T-cell (primary cell): ENCODE measurements at regions not wholly inside any gene's neighbourhood (a gene's known extent, or its start where the extent isn't known, plus 50 kb on each side); places are given as distances from the start of the nearest gene placed in this dataset.

Experiments used
- ATAC-seq, 4 experiments: fragments of 200-7000 bp in 3 of 4; fragments of 150-1000 bp in 1 of 4; cut with Tn5 transposase; replicated peaks in 1 of 4; 1 replicate in 3 of 4; 2 replicates in 1 of 4; pipeline ENCODE4 v1.10.0; 2021; ENCODE audit warnings: moderate library complexity in 3 of 4, mild to moderate bottlenecking in 2 of 4, moderate number of reproducible peaks in 1 of 4
- CTCF ChIA-PET, 2 donors: fragments of 300-600 bp; sonication (Branson Sonifier 250); formaldehyde crosslinking; loops; one replicate each; lab custom pipeline; 2022; ENCODE audit warnings: antibody characterized with exemption in 2 of 2; lab: Charles Lee
- POLR2A ChIA-PET, 2 donors: fragments of 300-600 bp; sonication (Branson Sonifier 250); formaldehyde crosslinking; loops; one replicate each; lab custom pipeline; 2022; ENCODE audit warnings: antibody characterized with exemption in 2 of 2; lab: Charles Lee
- DNase-seq, 35 experiments: peaks; one replicate each; pipeline versions ENCODE4 v3.0.0 to v3.0.0-alpha.2; 2013 to 2023
- H3K27ac ChIP-seq: one replicate; pipeline ENCODE4 v1.5.1; 2013; ENCODE audit warnings: low read length
- H3K27me3 ChIP-seq, 2 experiments: replicated peaks in 1 of 2; 1 replicate in 1 of 2; 2 replicates in 1 of 2; pipeline versions ENCODE4 v1.6.1 to v1.7.0; 2013; ENCODE audit warnings: low read length in 1 of 2, mixed read lengths in 1 of 2; ENCODE audit not compliant: control insufficient read depth in 2 of 2, insufficient read depth in 2 of 2; ENCODE audit errors: extremely low read depth in 1 of 2
- H3K36me3 ChIP-seq, 2 donors: 1 replicate in 1 of 2; 2 replicates in 1 of 2; pipeline versions ENCODE4 v1.6.1 to v1.7.0; 2013; ENCODE audit warnings: low read length in 1 of 2; ENCODE audit not compliant: control insufficient read depth in 2 of 2, insufficient read depth in 1 of 2; ENCODE audit errors: extremely low read depth in 1 of 2
- H3K4me1 ChIP-seq, 2 experiments: 1 replicate in 1 of 2; 2 replicates in 1 of 2; pipeline versions ENCODE4 v1.6.1 to v1.7.0; 2013; ENCODE audit warnings: low read length in 2 of 2, mixed read lengths in 1 of 2; ENCODE audit not compliant: insufficient read depth in 2 of 2, control insufficient read depth in 1 of 2; ENCODE audit errors: extremely low read depth in 1 of 2
- H3K4me3 ChIP-seq, 2 donors: 1 replicate in 1 of 2; 2 replicates in 1 of 2; pipeline versions ENCODE4 v1.5.1 to v1.7.0; 2013; ENCODE audit warnings: mild to moderate bottlenecking in 2 of 2, low read length in 1 of 2, moderate library complexity in 1 of 2; ENCODE audit not compliant: control insufficient read depth in 1 of 2; ENCODE audit errors: extremely low read depth in 1 of 2
- H3K9me3 ChIP-seq: 2 replicates; pipeline ENCODE4 v1.7.0; 2013
- H3K27ac Mint-ChIP-seq, 2 donors: one replicate each; pipeline ENCODE4 v1.8.0; 2020 to 2021; ENCODE audit warnings: mild to moderate bottlenecking in 2 of 2, mixed read lengths in 2 of 2
- H3K27me3 Mint-ChIP-seq, 2 donors: one replicate each; pipeline ENCODE4 v1.8.0; 2021 to 2022; ENCODE audit warnings: mixed read lengths in 2 of 2
- H3K36me3 Mint-ChIP-seq: one replicate; pipeline ENCODE4 v1.8.0; 2021; ENCODE audit warnings: mixed read lengths
- H3K4me1 Mint-ChIP-seq, 3 donors: one replicate each; pipeline ENCODE4 v1.8.0; 2020 to 2022; ENCODE audit warnings: mixed read lengths in 3 of 3, mild to moderate bottlenecking in 1 of 3
- H3K4me3 Mint-ChIP-seq, 3 donors: one replicate each; pipeline ENCODE4 v1.8.0; 2020 to 2022; ENCODE audit warnings: mild to moderate bottlenecking in 3 of 3, mixed read lengths in 3 of 3, moderate library complexity in 3 of 3
- H3K9me3 Mint-ChIP-seq, 3 donors: one replicate each; pipeline ENCODE4 v1.8.0; 2020 to 2022; ENCODE audit warnings: mixed read lengths in 3 of 3
- WGBS: methylation state at CpG from one replicate; pipeline ENCODE4 v1.1.5; 2013; ENCODE audit warnings: missing lambda C conversion rate; ENCODE audit not compliant: insufficient coverage; 5-methylcytosine and 5-hydroxymethylcytosine counted together

DNA sequence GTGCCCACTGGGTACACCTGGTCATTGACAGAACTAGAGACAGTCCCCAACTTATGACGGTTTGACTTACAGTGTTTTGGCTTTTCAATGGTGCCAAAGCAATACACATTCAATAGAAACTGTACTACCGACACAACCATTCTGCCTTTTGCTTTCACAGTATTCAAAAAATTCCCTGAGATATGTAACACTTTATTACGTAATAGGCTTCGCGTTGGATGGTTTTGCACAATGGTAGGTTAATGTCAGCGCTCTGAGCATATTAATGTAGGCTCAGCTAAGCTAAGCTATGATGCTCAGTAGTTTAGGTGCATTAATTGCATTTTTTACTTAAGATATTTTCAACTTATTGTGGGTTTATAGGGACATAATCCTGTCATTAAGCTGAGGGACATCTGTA, 105.1 kb upstream of the B3GAT1 start:
- Histone ChIP-seq H3K27me3 (peaks cover 0 to 33% of the 10 kb centered on the region in 2 experiments), H3K4me3 (no peak overlapping the region), H3K36me3 (no peaks in the 10 kb centered on the region), H3K9me3 (no peaks in the 10 kb centered on the region), H3K4me1 (no peaks in the 10 kb centered on the region), H3K27ac (no peak overlapping the region)
- no CpG with 5 or more reads among the region's 6 CpGs for WGBS
- H3K36me3 Mint-ChIP-seq: no peaks in the 10 kb centered on the region
- DNase-seq (no peak), ATAC-seq (no peak)
- H3K27me3 Mint-ChIP-seq: peaks cover 6 to 15% of the 10 kb centered on the region in 2 donors
- ChIA-PET POLR2A (no interaction called here), CTCF (no interaction called here)
- no peak overlapping the region for H3K4me3 Mint-ChIP-seq
- no peak overlapping the region for H3K27ac Mint-ChIP-seq
- H3K9me3 Mint-ChIP-seq: no peaks in the 10 kb centered on the region
- no peaks in the 10 kb centered on the region for H3K4me1 Mint-ChIP-seq

- Histone ChIP-seq H3K27ac (no peak overlapping the region), H3K9me3 (no peaks in the 10 kb centered on the region), H3K4me3 (no peak overlapping the region), H3K4me1 (no peaks in the 10 kb centered on the region), H3K27me3 (peaks cover 0 to 27% of the 10 kb centered on the region in 2 experiments), H3K36me3 (no peaks in the 10 kb centered on the region)
- ATAC-seq (no peak), DNase-seq (peak in 1 of 35 experiments; percentile 8)
- Mint-ChIP-seq H3K36me3 (no peaks in the 10 kb centered on the region), H3K27me3 (peaks cover 4 to 17% of the 10 kb centered on the region in 2 donors), H3K4me1 (no peaks in the 10 kb centered on the region), H3K27ac (no peak overlapping the region), H3K9me3 (no peaks in the 10 kb centered on the region), H3K4me3 (no peak overlapping the region)
- POLR2A ChIA-PET: no interaction called here
- 85% methylated on average over 6 of the region's 9 CpGs for WGBS
- CTCF ChIA-PET: no interaction called here
Measured at GRCh38 chr11:134516529-134516928, 104.5 kb upstream of the B3GAT1 start.

DNA sequence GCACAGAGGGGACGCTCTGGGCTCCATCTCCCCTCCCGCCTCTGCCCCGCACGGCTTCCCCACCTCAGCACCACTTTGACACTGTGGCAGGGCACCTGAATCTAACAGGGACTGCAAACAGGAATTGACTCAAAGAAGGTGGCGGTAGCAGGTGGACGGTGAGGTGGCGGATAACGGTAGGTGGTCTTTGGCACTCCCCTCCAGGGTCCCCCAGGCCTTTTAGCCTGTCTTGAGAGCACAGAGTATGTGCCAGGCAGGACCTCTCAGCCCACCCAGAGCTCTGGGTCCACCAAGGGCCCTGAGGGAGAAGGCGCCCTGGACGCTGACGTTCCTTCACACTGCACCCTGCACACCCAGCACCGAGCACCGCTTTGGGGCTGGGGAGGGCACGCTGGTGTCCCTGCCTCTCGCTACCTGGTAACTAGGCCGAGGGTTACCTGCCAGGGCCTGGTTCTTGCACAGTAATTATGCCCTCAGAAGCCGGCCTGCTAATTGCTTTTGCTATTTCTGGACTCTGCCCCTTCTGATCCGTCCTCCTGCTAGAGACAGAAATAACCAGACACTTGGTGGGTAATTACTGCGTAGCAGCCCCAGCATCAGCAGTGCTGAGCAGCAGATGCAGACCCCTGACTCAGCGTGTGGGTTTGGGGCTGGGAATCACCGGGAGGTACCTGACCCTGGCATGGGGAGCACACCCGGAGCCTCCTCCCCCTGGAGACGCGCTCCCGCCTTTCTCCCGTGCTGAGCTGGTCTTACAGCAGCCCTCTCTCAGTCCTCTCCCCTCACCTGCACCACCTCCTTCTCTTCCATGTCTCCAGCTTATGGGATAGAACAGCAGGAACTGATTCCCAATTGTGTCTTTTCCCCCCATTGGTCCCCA, 103.3 kb upstream of the B3GAT1 start:
- H3K4me3 ChIP-seq: no peak overlapping the region
- ChIA-PET POLR2A (no interaction called here), CTCF (no interaction called here)
- H3K9me3 ChIP-seq: no peaks in the 10 kb centered on the region
- no peaks in the 10 kb centered on the region for H3K9me3 Mint-ChIP-seq
- WGBS: 84% methylated on average over 19 of the region's 26 CpGs
- H3K27me3 Mint-ChIP-seq: peaks cover 4 to 16% of the 10 kb centered on the region in 2 donors
- no peaks in the 10 kb centered on the region for H3K36me3 ChIP-seq
- H3K27ac ChIP-seq: no peak overlapping the region
- H3K36me3 Mint-ChIP-seq: no peaks in the 10 kb centered on the region
- H3K4me1 ChIP-seq: no peaks in the 10 kb centered on the region
- H3K27ac Mint-ChIP-seq: no peak overlapping the region
- peak in 1 of 35 experiments; percentile 21 for DNase-seq
- H3K4me1 Mint-ChIP-seq: no peaks in the 10 kb centered on the region
- no peak overlapping the region for H3K4me3 Mint-ChIP-seq
- ATAC-seq: no peak
- peaks cover 0 to 18% of the 10 kb centered on the region in 2 experiments for H3K27me3 ChIP-seq

- no peaks in the 10 kb centered on the region for H3K9me3 ChIP-seq
- no peak overlapping the region for H3K27ac Mint-ChIP-seq
- H3K4me3 Mint-ChIP-seq: no peak overlapping the region
- ChIA-PET CTCF (no interaction called here), POLR2A (no interaction called here)
- ATAC-seq (no peak), DNase-seq (peak in 1 of 35 experiments; percentile 21)
- H3K4me1 Mint-ChIP-seq: no peaks in the 10 kb centered on the region
- peaks cover 0 to 15% of the 10 kb centered on the region in 2 experiments for H3K27me3 ChIP-seq
- WGBS: 59% methylated on average over 6 of the region's 10 CpGs
- no peaks in the 10 kb centered on the region for H3K4me1 ChIP-seq
- no peak overlapping the region for H3K4me3 ChIP-seq
- no peaks in the 10 kb centered on the region for H3K36me3 ChIP-seq
- no peaks in the 10 kb centered on the region for H3K36me3 Mint-ChIP-seq
- H3K27me3 Mint-ChIP-seq: peaks cover 4 to 16% of the 10 kb centered on the region in 2 donors
- H3K9me3 Mint-ChIP-seq: no peaks in the 10 kb centered on the region
- H3K27ac ChIP-seq: no peak overlapping the region
Measured at GRCh38 chr11:134514354-134514951, 102.4 kb upstream of the B3GAT1 start.

DNA sequence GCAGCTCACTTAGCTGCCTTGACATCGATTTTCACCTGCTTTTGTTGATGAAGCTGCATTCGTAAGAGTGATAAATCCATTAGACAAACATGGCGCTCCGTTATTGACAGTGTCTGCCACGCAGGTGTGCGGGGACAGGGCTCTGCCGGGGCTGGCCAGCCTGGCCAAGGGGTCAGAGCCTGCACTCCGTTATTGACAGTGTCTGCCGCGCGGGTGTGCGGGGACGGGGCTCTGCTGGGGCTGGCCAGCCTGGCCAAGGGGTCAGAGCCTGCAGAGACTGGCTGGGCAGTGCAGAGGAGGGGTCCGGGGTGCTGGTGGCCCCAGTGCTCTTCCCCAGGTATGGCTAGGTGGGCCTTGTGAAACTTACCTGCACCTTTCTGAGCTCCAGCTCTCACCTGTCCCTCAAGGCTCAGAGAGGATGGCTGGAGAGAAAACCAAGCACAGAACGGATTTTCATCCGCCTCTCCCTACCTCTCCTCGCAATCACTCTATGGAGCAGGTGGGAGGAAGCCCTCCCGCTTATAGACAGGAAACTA, 101.6 kb upstream of the B3GAT1 start:
- H3K4me1 Mint-ChIP-seq: no peaks in the 10 kb centered on the region
- ATAC-seq: no peak
- 69% methylated on average over 11 of the region's 18 CpGs for WGBS
- H3K9me3 Mint-ChIP-seq: no peaks in the 10 kb centered on the region
- H3K4me3 ChIP-seq: no peak overlapping the region
- H3K36me3 Mint-ChIP-seq: no peaks in the 10 kb centered on the region
- H3K4me3 Mint-ChIP-seq: no peak overlapping the region
- H3K27me3 Mint-ChIP-seq: peaks cover 4 to 16% of the 10 kb centered on the region in 2 donors
- H3K27ac Mint-ChIP-seq: no peak overlapping the region
- no peaks in the 10 kb centered on the region for H3K9me3 ChIP-seq
- H3K27ac ChIP-seq: no peak overlapping the region
- no peaks in the 10 kb centered on the region for H3K36me3 ChIP-seq
- H3K27me3 ChIP-seq: peaks cover 0 to 13% of the 10 kb centered on the region in 2 experiments
- POLR2A ChIA-PET: no interaction called here
- CTCF ChIA-PET: no interaction called here
- DNase-seq: peak in 1 of 35 experiments; percentile 15
- H3K4me1 ChIP-seq: no peaks in the 10 kb centered on the region

GRCh38 chr11:134512571-134513538, 100.8 kb upstream of the B3GAT1 start:
- H3K36me3 ChIP-seq: no peaks in the 10 kb centered on the region
- Mint-ChIP-seq H3K27ac (no peak overlapping the region), H3K4me3 (no peak overlapping the region), H3K36me3 (no peaks in the 10 kb centered on the region), H3K27me3 (peaks cover 4 to 16% of the 10 kb centered on the region in 2 donors), H3K4me1 (no peaks in the 10 kb centered on the region), H3K9me3 (no peaks in the 10 kb centered on the region)
- H3K4me3 ChIP-seq: no peak overlapping the region
- H3K9me3 ChIP-seq: no peaks in the 10 kb centered on the region
- DNase-seq (peak in 1 of 35 experiments; percentile 15), ATAC-seq (no peak)
- no peaks in the 10 kb centered on the region for H3K4me1 ChIP-seq
- WGBS: 86% methylated on average over 17 of the region's 21 CpGs
- H3K27ac ChIP-seq: no peak overlapping the region
- POLR2A ChIA-PET: no interaction called here
- CTCF ChIA-PET: no interaction called here
- peaks cover 0 to 15% of the 10 kb centered on the region in 2 experiments for H3K27me3 ChIP-seq
